Fibroblast of the conjunctiva (primary cell): ENCODE measurements at regions not wholly inside any gene's neighbourhood (a gene's known extent, or its start where the extent isn't known, plus 50 kb on each side); places are given as distances from the start of the nearest gene placed in this dataset.

Experiments used
- DNase-seq: peaks from one replicate; pipeline ENCODE4 v3.0.0-alpha.2; 2010; ENCODE audit warnings: low read depth

DNA sequence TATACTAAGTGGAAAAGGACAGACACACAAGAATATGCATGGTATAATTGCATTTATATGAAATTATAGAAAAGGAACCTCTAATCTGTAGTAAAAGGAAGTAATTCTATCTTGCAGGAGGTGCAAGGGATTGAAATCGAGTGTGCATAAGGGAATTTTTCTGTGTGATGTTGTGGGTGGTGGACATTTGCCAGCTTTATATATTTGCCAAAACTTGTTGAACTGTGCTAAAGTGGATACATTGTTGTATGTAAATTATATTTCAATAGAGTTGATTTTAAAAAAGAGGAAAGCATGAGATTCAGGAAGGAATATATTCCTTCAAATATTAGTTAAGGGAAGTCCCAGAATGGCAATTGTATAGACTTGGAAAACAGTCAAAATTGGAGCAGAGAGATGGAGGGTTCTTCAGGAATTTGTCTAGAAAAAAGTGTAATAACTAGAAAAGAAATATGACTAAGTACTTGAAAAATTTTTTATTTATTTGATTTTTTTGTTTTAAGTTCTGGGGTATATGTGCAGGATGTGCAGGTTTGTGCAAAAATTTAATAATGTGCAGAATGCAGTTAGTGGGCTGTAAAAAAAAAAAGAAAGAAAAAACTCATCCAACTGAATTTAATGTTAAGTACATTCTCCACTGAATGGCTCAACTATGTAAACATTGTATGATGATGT is 96.1 kb downstream of the ARL4A start:
- no peak for DNase-seq

DNA sequence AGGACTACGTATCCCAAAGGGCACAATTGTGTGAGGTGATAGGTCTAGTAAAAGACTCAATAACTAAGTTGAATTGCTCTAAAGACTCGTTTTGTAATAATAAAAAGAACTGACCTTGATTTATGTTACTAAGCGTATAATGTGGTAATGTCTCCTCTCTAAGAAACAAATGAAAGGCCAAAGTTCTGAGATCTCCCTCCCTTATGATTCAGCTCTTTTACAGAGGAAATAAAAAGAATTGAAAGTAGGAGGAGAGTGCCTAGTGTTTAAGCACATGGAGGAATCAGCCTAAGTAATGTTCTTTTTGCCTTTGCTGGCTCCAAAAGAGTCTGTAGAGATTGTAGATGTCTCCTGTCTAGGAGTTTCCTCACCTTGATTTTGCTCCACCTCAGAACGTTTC is 98.0 kb downstream of the ARL4A start:
- no peak for DNase-seq

DNA sequence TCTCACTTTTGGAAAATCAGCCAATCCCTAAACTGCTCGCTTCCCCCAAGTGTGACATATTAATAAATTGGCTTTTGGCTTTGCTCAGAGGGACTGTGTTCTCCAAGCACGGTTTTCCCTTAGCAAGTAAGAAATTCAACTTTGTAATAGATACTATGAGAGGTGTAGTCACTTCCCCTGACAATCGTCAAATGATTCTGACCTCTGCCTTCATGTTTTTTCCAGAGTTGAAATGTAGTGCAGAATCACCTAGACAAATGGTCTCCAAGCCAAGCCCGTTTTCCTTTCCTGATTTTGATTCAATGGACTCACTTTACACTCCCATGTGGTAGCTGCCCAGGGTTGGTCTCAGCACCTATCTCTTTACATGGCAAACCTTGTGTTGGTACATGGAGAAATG is 99.1 kb downstream of the ARL4A start:
- no peak for DNase-seq

DNA sequence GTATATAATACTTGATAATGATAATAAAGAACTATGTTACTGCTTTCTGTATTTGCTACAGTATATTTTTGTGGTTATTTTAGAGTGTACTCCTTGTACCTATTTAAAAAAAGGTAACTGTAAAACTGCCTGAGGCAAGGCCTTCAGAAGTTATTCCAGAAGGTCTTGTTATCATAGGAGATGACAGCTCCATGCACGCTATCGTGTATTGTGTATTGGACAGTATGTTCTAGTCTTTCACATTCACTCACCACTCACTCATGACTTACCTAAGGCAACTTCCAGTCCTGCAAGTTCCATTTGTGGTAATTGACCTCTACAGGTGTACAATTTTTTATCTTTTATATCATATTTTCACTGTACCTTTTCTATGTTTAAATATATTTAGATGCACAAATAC is 100.7 kb downstream of the ARL4A start:
- DNase-seq: no peak

DNA sequence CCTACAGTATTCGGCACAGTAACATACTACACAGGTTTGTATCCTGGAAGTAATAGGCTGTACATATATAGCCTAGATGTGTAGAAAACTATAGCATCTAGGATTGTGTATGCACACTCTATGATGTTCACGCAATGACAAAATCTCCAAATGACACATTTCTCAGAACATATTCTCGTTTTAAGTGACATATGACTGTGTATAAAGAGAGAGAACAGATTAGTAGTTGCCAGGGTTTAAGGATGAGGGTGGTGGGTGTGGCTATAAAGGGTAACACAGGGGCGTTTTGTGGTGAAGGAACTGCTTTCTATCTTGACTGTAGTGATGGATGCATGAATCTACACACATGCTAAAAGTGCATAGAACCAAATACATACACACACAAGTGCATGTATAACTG is 101.2 kb downstream of the ARL4A start:
- no peak for DNase-seq

DNA sequence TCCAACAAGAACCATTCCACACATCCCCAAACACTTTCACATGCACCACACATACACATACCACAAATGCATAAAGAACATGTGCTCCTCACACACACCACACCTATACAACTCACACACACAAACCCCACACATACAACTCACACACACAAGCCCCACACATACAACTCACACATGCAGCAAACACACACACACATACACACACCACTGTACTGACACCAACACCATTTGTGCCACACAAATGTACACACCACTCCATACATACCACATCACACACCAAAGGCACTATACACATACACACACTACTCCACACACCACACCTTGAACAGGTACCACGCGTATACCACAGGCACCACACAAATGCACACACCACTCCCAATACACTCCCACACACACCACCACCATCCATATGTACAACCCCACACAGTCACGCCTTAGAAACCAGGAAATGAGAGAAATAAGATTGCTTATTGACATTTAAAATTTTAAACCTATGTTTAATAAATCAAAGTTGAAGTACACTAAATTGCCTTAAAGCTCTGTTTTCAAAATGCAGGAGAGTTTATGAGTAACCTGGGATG is 107.4 kb downstream of the ARL4A start:
- no peak for DNase-seq

DNA sequence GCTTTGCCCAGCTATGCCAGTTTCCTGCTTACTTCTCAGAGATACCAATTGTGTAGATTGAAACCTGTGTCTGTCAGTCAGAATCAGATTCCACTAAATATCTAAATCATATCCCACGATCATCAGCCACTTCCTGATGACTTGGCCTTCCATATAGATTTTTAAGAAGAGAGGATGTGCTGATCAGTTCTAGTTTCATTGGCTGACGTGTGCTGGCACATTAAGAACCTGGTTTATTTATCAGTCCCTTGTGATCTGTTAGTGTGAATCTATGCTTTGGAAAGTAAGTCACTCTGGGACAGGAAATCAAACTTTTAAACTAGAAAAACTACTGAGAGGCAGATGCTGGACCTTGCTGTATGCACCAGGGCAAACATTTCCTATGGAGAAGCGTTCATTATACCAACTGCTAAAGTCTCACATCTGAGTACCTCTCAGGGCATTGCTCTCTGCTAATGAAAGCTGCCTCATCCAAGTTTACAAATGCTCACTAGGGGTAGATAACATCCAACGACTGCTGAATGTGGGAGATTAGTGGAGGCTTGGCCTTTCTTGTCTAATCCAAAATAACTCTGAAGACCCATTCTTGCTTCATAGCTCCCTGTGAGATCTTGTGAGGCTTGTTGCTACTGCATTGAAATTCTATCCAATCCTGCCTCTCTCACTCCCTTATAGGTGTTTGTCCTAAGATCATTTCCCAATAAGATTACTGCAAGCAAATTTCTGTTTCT is 109.1 kb downstream of the ARL4A start:
- DNase-seq: no peak

DNA sequence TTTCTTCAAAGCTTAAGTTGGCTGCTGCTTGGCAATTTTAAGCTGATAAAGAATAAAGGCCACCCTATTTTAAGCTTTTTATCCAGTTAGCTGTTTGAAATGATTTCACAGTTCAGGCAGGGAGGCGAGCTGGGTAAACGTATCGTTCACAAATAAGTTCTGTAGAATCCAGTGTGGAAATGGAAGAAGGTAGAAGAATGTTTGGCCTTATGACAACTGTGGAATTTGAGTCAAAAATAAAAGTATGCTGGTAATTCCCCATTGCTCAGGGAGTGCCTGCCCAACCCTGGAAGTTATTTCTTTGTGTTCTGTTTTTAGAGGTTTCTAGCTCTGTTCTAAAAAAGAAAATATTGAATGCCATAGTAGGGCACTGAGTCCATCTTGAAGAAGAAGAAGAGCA is 113.1 kb downstream of the ARL4A start:
- DNase-seq: no peak

DNA sequence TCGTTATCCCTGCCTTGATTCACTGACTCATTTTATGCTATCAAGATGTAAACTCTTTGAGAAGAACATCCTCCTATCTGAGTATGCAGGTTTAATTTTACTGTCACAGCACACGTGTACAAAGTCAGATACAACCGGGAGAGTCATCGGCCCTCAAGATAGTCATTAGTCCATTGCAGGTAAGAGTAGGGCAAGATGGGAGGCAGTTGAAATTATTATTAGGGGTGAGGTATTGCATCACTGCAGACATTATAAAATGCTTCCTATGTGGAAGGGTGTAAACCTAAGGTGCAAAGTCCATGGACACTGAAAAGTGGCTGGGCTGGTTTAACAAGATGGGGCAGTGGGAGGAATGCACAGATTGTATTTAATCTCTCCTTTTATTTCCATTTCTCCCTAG is 113.7 kb downstream of the ARL4A start:
- no peak for DNase-seq

DNA sequence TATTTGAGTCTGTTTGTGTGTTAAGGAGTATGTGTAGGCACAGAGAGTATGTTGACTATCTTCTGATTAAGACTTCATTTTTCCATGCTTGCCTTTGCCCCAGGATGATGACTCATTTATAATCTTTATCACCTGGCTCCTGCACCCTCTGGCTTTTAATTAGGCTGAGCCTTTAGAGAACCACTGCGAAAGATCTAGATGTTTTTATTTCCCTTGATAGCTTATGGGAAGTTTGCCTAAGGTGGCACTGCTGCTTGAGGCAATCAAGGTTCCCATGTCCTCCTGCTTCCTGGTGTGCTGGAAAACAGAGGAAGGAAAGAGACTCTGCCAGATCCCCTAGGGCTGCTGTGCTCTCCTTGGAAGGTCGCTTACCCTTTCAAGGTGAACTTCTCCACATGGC is 114.6 kb downstream of the ARL4A start:
- DNase-seq: no peak

DNA sequence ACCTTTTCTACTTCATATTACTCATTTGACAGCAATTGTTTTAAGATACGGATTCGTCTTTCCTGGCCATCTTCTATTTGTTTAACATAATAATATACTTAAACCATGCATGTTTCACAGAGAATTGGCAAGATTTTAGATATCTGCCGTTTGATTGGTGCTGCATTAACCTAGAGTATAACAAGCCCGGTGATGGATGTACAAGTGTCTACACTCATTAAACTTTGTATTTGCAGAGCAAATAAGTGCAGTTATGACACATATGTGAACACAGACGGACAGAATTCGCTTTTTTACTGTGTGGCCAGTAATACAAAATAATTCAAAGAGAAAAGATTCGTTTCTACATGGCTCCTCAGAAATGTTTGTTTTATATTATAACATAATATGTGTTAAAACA is 116.1 kb downstream of the ARL4A start:
- no peak for DNase-seq

DNA sequence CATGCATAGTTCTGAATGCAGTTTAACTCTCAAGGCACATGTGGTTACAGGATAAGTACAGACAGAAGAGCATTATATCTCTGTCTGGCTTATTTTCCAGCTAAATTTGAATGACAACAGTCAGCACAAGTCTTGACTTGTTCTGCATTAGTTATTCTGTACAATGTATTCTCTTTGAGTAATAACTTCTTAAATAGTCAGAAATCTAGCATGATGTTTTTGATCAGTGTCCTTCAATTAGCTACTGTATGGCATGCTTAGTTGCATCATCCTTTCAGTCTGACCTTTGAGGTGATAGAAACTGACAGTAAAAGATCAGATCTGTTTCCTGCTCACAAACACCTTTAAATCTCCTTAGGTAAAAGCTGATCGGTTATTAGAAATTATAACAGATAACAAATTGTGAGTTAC is 118.1 kb downstream of the ARL4A start:
- no peak for DNase-seq

DNA sequence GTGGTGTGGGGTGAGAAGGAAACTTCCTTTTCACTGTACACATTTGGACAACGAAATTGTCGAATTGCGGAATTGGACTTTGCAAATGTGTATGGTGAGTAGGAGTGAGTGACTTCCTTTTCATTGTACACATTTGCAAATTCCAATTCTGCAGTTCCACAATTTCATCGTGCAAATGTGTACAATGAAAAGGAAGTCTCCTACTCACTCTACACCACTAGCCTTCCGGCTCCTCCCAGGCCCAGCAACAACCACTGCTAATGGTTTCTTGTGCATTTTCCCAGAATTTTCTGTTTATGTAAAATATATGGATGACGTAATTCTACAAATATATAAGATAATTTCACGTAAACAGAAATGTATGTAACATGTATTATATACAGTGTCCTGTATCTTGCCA is 118.5 kb downstream of the ARL4A start:
- no peak for DNase-seq

DNA sequence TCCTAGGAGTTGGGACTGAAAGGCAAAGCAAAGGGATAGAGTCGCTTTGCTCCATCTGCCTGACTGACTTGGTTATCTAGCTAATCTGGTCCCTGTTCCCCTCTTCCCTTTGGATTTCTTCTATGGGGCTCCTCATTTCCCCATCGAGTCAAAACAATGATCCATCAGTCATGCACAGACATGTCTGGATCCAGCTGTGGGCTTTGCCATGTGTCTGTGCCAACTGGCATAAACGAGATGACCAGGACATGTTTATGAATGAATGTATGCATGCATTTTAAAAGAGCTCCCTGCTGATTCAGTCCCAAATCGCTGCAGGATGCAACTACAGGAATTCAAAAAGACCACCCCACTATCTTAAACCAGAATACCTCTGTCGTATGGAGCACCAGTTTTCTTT is 122.0 kb downstream of the ARL4A start:
- DNase-seq: no peak

DNA sequence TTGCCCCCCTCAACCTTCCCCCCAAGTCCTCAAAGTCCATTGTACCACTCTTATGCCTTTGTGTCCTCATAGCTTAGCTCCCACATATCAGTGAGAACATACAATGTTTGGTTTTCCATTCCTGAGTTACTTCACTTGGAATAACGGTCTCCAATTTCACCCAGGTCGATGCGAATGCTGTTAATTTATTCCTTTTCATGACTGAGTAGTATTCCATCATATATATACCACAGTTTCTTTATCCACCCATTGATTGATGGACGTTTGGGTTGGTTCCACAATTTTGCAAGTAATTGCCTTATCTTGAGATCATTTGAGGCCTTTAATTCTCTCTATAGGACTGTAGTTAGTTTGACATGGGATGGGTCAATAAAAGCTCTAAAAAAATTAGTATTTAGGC is 124.7 kb downstream of the ARL4A start:
- no peak for DNase-seq

DNA sequence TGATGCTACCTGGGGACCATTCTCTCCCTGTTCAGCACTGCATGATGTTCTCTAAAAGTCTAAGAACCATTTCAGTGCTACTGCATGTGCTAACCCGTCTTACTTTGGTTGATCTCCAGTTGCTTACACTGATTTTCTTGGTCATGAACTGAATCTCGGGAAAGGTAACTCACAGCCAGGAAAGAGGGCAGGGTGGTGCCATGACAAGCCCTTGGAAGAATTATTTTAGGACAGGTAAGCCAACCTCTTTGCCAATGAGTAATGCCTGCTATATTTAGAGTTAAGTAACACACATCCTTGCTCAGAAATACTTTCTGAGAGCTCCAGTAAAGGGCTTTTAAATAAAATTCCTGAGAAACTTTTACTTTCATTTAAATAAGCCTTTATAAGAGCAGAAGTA is 126.7 kb downstream of the ARL4A start:
- DNase-seq: no peak

DNA sequence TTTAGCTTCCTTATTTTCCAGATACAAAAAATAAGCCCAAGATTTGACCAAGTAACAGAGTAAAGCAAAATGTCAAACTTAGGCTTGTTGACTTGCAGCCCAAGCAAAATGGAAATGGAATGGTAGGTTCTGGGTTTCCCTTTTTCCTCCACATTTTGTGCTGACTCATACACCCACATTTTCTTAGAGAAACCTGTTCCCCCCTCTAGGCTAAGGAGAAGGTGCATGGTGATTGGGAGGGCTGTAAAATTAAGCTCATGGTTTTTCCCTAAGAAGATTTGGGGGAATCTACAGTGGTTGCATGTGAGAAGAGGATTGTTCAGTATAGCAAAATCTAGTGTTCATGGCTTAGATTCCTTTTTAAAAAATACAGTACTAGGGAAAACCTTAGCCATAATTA is 127.4 kb downstream of the ARL4A start:
- DNase-seq: no peak

DNA sequence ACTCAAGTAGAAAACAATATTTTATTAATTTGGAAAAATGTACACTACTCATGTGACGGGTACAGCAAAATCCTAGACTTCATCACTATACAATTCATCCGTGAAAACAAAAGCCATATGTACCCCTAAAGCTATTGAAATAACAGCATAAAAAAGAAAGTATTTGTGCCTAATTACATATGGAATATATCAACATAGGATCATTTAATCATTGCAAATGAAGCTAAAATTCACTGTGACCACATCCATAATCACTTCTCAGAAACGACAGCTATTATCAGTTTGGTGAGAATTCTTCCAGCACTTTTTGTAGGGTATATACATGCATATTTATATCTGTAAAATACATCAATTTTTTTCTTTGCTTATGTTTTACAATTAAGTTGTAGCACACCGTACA is 128.0 kb downstream of the ARL4A start:
- no peak for DNase-seq

DNA sequence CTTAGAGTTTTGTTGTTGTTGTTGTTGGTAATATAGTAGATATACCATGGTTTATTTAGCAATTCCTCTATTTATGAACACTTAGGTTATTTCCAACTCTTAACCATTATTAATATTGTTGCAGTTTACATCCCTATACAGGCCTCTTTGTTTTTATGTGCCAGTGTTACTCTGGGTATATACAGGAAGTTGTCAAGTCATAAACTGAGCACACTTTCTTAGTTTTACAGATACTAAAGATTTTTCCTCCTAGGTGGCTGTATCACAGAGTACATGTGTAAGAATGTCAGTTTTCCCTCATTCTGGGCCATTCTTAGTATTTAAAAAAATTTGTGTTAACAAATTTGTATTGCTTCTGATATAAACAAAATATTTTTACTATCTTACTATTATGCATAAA is 128.4 kb downstream of the ARL4A start:
- no peak for DNase-seq

DNA sequence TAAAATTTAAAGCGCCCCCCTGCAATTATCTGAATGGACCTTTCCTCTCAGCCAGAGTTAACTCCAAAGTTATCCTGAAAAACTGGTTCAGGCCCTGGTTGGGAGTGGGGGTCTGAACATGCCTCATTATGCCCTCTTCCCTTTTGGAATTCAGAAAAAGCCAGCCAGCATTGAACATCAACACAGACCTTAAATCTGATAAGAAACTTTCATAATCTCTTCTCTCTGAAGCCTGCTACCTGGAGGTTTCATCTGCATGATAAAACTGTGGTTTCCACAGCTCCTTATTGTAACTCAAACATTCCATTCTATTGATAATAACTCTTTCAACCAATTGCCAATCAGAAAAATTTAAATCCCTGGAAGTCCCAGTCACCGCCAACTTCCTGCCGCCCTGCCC is 133.3 kb downstream of the ARL4A start:
- no peak for DNase-seq

DNA sequence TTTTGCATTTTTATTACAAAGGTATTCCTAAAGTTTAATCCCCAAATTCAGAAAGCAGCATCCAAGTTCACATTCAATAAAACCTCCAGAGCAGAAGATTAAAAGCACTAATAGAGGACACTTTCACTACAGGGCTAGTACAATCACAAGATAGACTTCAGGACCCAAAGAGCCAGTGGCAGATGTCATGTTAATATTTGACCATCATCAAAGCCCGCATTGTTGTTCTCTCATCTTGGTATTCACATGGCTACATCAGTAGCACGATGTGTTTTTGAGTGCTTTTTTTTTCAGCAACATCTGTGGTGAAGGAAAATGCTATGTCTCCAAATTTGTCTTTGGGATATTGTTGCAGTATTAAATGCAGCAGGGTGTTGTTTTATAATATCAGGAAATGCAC is 134.3 kb downstream of the ARL4A start:
- DNase-seq: no peak

DNA sequence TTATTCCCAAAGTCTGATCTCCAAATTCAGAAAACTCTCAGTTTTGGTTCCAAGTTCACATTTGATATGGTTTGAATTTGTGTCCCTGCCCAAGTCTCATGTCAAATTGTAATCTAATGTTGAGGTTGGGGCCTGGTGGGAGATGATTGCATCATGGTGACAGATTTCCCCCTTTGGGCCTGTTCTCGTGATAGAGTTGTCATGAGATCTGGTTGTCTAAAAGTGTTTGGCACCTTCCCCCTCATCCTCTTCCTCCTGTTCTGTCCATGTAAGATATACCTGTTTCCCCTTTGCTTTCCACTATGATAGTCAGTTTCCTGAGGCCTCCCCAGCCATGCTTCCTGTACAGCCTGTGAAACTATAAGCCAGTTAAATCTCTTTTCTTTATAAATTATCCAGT is 138.6 kb downstream of the ARL4A start:
- DNase-seq: no peak

DNA sequence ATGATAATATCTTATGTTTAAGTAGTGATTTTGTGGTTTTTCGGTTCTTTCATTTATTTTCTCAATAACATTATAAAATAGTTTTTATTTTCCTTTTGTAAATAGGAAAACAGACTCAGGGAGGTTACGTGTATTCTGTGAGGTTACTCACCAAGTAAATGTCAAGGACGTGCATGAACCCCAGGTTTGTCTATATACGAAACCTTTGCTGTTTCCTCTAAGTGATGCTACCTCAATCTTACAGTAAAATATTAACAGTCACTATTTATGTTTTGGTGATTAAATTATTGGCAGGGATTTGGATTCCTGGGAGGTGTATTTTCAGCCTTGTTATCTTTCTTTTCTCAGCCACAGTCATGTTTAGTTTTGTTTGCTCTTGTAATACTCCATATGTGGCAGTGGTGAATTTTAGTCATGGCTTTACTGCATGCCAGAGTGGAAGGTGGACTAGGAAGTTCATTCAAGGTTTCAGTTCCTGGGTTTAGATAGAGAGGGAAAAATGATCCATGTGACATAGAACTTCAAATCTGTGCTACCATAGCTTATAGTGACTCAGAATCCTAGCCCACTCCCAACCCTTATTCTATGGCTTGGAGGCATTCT is 139.9 kb downstream of the ARL4A start:
- DNase-seq: no peak
